ENCODE measurements at regions not wholly inside any gene's neighbourhood (a gene's known extent, or its start where the extent isn't known, plus 50 kb on each side); places are given as distances from the start of the nearest gene placed in this dataset.

GRCh38 chr13:104017317-104017716 is 951.1 kb upstream of the SLC10A2 start:
- H4K20me1 ChIP-seq (ENCODE audit: insufficient read depth, low read length), result no peaks in the 10 kb centered on the region
- H3K27ac ChIP-seq (ENCODE audit: low read length), result no peak overlapping the region
- H3K36me3 ChIP-seq (ENCODE audit: insufficient read depth, low read length), result no peaks in the 10 kb centered on the region
- H3K9ac ChIP-seq (ENCODE audit: low read depth, low read length), result no peak overlapping the region
- no peaks in the 10 kb centered on the region for H3K79me2 ChIP-seq (ENCODE audit: insufficient read depth, low read length)
- H3K27me3 ChIP-seq (ENCODE audit: insufficient read depth, low read length, poor library complexity), result no peaks in the 10 kb centered on the region
- no peak overlapping the region for H2AFZ ChIP-seq (ENCODE audit: low read depth, low read length)
- H3K4me3 ChIP-seq (ENCODE audit: low read depth in 1 of 2, low read length in 2 of 2), result no peak overlapping the region
- no peak for DNase-seq
- H3K4me1 ChIP-seq (ENCODE audit: insufficient read depth, low read length), result no peaks in the 10 kb centered on the region
- H3K9me3 ChIP-seq (ENCODE audit: insufficient read depth, low read length, severe bottlenecking), result no peaks in the 10 kb centered on the region
- ATAC-seq (ENCODE audit: insufficient read depth, low read depth), result no peak
- no peak overlapping the region for H3K4me2 ChIP-seq (ENCODE audit: insufficient read depth, low read length)
- TF ChIP-seq, protein P1, sequence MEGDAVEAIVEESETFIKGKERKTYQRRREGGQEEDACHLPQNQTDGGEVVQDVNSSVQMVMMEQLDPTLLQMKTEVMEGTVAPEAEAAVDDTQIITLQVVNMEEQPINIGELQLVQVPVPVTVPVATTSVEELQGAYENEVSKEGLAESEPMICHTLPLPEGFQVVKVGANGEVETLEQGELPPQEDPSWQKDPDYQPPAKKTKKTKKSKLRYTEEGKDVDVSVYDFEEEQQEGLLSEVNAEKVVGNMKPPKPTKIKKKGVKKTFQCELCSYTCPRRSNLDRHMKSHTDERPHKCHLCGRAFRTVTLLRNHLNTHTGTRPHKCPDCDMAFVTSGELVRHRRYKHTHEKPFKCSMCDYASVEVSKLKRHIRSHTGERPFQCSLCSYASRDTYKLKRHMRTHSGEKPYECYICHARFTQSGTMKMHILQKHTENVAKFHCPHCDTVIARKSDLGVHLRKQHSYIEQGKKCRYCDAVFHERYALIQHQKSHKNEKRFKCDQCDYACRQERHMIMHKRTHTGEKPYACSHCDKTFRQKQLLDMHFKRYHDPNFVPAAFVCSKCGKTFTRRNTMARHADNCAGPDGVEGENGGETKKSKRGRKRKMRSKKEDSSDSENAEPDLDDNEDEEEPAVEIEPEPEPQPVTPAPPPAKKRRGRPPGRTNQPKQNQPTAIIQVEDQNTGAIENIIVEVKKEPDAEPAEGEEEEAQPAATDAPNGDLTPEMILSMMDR (IDR thresholded peaks at IDR 0.05; ENCODE audit: borderline replicate concordance, extremely low read depth, low read length, poor library complexity, severe bottlenecking), result no peak
- no peak for TF ChIP-seq EZH2 (IDR thresholded peaks at IDR 0.05; ENCODE audit: borderline replicate concordance, low read depth, low read length, severe bottlenecking)

- Histone ChIP-seq H4K20me1 (ENCODE audit: insufficient read depth, low read length) (no peaks in the 10 kb centered on the region), H3K27me3 (ENCODE audit: insufficient read depth, low read length, poor library complexity) (peaks cover 7% of the 10 kb centered on the region), H3K36me3 (ENCODE audit: insufficient read depth, low read length) (no peaks in the 10 kb centered on the region), H2AFZ (ENCODE audit: low read depth, low read length) (no peak overlapping the region), H3K4me3 (ENCODE audit: low read depth in 1 of 2, low read length in 2 of 2) (no peak overlapping the region), H3K9ac (ENCODE audit: low read depth, low read length) (no peak overlapping the region), H3K4me2 (ENCODE audit: insufficient read depth, low read length) (no peak overlapping the region), H3K9me3 (ENCODE audit: insufficient read depth, low read length, severe bottlenecking) (no peaks in the 10 kb centered on the region), H3K4me1 (ENCODE audit: insufficient read depth, low read length) (no peaks in the 10 kb centered on the region), H3K79me2 (ENCODE audit: insufficient read depth, low read length) (no peaks in the 10 kb centered on the region), H3K27ac (ENCODE audit: low read length) (no peak overlapping the region)
- no peak for TF ChIP-seq EZH2 (IDR thresholded peaks at IDR 0.05; ENCODE audit: borderline replicate concordance, low read depth, low read length, severe bottlenecking)
- TF ChIP-seq, protein P1 (IDR thresholded peaks at IDR 0.05; ENCODE audit: borderline replicate concordance, extremely low read depth, low read length, poor library complexity, severe bottlenecking), result no peak
- ATAC-seq (ENCODE audit: insufficient read depth, low read depth), result no peak
- no peak for DNase-seq
Observed at GRCh38 chr13:104015646-104016396, 949.6 kb upstream of the SLC10A2 start.

DNA sequence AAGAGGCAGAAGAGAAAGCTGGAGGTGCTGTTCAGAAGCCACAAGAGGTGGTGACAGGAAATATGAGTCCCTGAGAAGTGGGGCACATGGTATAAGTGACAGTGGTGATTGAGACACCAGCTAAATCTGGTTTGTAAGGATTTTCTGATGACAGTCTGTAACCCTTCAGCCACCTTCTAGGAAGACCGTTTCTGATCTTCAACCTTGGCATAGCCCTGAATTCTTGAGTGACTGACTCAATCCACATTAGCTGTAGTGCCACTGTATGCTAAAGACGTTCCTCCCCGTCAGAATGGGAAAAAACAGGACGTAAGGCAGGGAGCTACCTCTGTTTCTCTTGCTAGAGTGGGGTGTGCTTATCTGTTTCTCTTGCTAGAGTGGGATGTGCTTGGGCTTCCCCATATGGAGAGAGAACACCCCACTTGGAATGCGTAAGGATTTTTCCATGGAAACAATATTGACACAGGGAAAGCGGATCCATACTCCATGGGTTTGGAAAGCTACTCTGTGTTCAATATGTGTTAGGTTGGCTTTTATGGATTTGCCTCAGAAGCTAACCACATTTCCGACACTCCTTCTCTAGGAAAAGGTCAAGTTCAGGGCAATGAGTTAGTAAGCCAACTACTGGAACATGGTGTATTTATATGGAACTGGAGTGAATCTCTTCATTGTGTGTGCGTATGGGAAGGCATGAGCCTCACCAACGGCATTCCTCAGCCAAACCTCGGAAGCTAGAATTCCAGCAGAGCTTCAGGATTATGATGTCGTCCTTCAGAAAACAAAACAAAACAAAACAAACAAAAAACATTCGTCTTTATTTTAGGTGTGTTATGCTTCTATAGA is 948.8 kb upstream of the SLC10A2 start:
- no peaks in the 10 kb centered on the region for H3K9me3 ChIP-seq (ENCODE audit: insufficient read depth, low read length, severe bottlenecking)
- H2AFZ ChIP-seq (ENCODE audit: low read depth, low read length), result no peak overlapping the region
- H4K20me1 ChIP-seq (ENCODE audit: insufficient read depth, low read length), result no peaks in the 10 kb centered on the region
- no peaks in the 10 kb centered on the region for H3K79me2 ChIP-seq (ENCODE audit: insufficient read depth, low read length)
- peaks cover 7% of the 10 kb centered on the region for H3K27me3 ChIP-seq (ENCODE audit: insufficient read depth, low read length, poor library complexity)
- ATAC-seq (ENCODE audit: insufficient read depth, low read depth) (no peak), DNase-seq (no peak)
- no peak overlapping the region for H3K9ac ChIP-seq (ENCODE audit: low read depth, low read length)
- H3K4me2 ChIP-seq (ENCODE audit: insufficient read depth, low read length), result no peak overlapping the region
- no peak overlapping the region for H3K27ac ChIP-seq (ENCODE audit: low read length)
- H3K4me3 ChIP-seq (ENCODE audit: low read depth in 1 of 2, low read length in 2 of 2), result no peak overlapping the region
- no peaks in the 10 kb centered on the region for H3K36me3 ChIP-seq (ENCODE audit: insufficient read depth, low read length)
- TF ChIP-seq EZH2 (IDR thresholded peaks at IDR 0.05; ENCODE audit: borderline replicate concordance, low read depth, low read length, severe bottlenecking), result no peak
- TF ChIP-seq, protein P1 (IDR thresholded peaks at IDR 0.05; ENCODE audit: borderline replicate concordance, extremely low read depth, low read length, poor library complexity, severe bottlenecking), result no peak
- no peaks in the 10 kb centered on the region for H3K4me1 ChIP-seq (ENCODE audit: insufficient read depth, low read length)
